GM23248 (cell line): ENCODE measurements at regions not wholly inside any gene's neighbourhood (a gene's known extent, or its start where the extent isn't known, plus 50 kb on each side); places are given as distances from the start of the nearest gene placed in this dataset.
"Not testable (repeated sequence)": the region's sequence is repeated elsewhere in the genome, so short reads cannot be mapped to it uniquely, and the experiment has no call there.

Experiments
- DNase-seq: peaks from one replicate; pipeline ENCODE4 v3.0.0-alpha.2; 2015
- H2AFZ ChIP-seq: fragments of 200-600 bp; sonication (generic); 2 replicates; pipeline ENCODE4 v1.6.1; 2016; ENCODE audit warnings: antibody characterized with exemption
- H3F3A ChIP-seq: fragments of 200-600 bp; sonication (generic); 2 replicates; pipeline ENCODE4 v1.6.1; 2016; ENCODE audit warnings: mild to moderate bottlenecking, antibody characterized with exemption, mixed run types; ENCODE audit not compliant: insufficient read depth
- H3K27ac ChIP-seq: fragments of 200-600 bp; sonication (generic); 2 replicates; pipeline ENCODE4 v1.5.1; 2016; ENCODE audit warnings: mild to moderate bottlenecking
- H3K27me3 ChIP-seq: fragments of 200-600 bp; sonication (generic); replicated peaks from 2 replicates; pipeline ENCODE4 v1.6.1; 2016; ENCODE audit warnings: mild to moderate bottlenecking; ENCODE audit not compliant: insufficient read depth
- H3K36me3 ChIP-seq: fragments of 200-600 bp; sonication (generic); 2 replicates; pipeline ENCODE4 v1.6.1; 2016; ENCODE audit warnings: low read depth, mild to moderate bottlenecking
- H3K4me1 ChIP-seq: fragments of 200-600 bp; sonication (generic); 2 replicates; pipeline ENCODE4 v1.6.1; 2016; ENCODE audit warnings: mild to moderate bottlenecking; ENCODE audit not compliant: insufficient read depth
- H3K4me2 ChIP-seq: fragments of 200-600 bp; sonication (generic); one replicate; pipeline ENCODE4 v1.6.1; 2016; ENCODE audit warnings: mild to moderate bottlenecking; ENCODE audit not compliant: unreplicated experiment
- H3K4me3 ChIP-seq: fragments of 200-600 bp; sonication (generic); 2 replicates; pipeline ENCODE4 v1.5.1; 2016; ENCODE audit warnings: mild to moderate bottlenecking
- H3K79me2 ChIP-seq: fragments of 200-600 bp; sonication (generic); 2 replicates; pipeline ENCODE4 v1.6.1; 2016; ENCODE audit warnings: mild to moderate bottlenecking; ENCODE audit not compliant: insufficient read depth
- H3K9ac ChIP-seq: fragments of 200-600 bp; sonication (generic); 2 replicates; pipeline ENCODE4 v1.6.1; 2016; ENCODE audit warnings: mild to moderate bottlenecking
- H3K9me2 ChIP-seq: fragments of 200-600 bp; sonication (generic); 2 replicates; pipeline ENCODE4 v1.6.1; 2016; ENCODE audit warnings: mixed run types, mild to moderate bottlenecking, moderate library complexity; ENCODE audit not compliant: insufficient read depth
- H3K9me3 ChIP-seq: fragments of 200-600 bp; sonication (generic); one replicate; pipeline ENCODE4 v1.6.1; 2017; ENCODE audit warnings: low read depth
- H4K20me1 ChIP-seq: fragments of 200-600 bp; sonication (generic); 2 replicates; pipeline ENCODE4 v1.6.0; 2016; ENCODE audit not compliant: insufficient read depth
- EZH2 ChIP-seq: fragments of 200-600 bp; sonication (generic); IDR thresholded peaks from 2 replicates; pipeline ENCODE4 v1.6.1; 2018; ENCODE audit warnings: antibody characterized with exemption, mild to moderate bottlenecking; ENCODE audit not compliant: insufficient read depth, poor library complexity, severe bottlenecking
- EZH2phosphoT487 ChIP-seq: fragments of 200-600 bp; sonication (generic); IDR thresholded peaks from 2 replicates; pipeline ENCODE4 v1.6.1; 2018; ENCODE audit warnings: antibody characterized with exemption, moderate library complexity, mild to moderate bottlenecking, low read depth; ENCODE audit not compliant: insufficient read depth
- WGBS, 2 experiments: methylation state at CpG; one replicate each; pipeline ENCODE4 v1.1.6; 2015 to 2017; ENCODE audit warnings: low lambda C conversion rate in 2 of 2, low coverage in 1 of 2; ENCODE audit errors: missing lambda C conversion rate in 2 of 2; 5-methylcytosine and 5-hydroxymethylcytosine counted together
- in situ Hi-C: fragments of 300-500 bp; cut with MboI; formaldehyde crosslinking; loops from 2 replicates; pipeline ENCODE4 v1.15.0; 2020

- no peaks in the 10 kb centered on the region for H3F3A ChIP-seq
- H3K36me3 ChIP-seq = no peaks in the 10 kb centered on the region
- no peak overlapping the region for H3K27ac ChIP-seq
- no peaks in the 10 kb centered on the region for H3K27me3 ChIP-seq
- no peak overlapping the region for H3K4me2 ChIP-seq
- TF ChIP-seq EZH2phosphoT487 (no peak), EZH2 (no peak)
- no peaks in the 10 kb centered on the region; the same call in 1 of the 2 replicates for H3K9me2 ChIP-seq
- H3K9ac ChIP-seq = no peak overlapping the region
- no peak overlapping the region for H2AFZ ChIP-seq
- H4K20me1 ChIP-seq = no peaks in the 10 kb centered on the region
- H3K9me3 ChIP-seq = no peaks in the 10 kb centered on the region
- H3K4me1 ChIP-seq = no peaks in the 10 kb centered on the region
- 21 to 24% methylated on average over 6 of the region's 6 CpGs for WGBS, 2 experiments
- H3K79me2 ChIP-seq = no peaks in the 10 kb centered on the region
- no peak overlapping the region for H3K4me3 ChIP-seq
- in situ Hi-C loops = no loop called here
- no peak for DNase-seq
Measured at GRCh38 chr13:63446329-63446728, 2030.7 kb upstream of the PCDH20 start.

- H3K4me1 ChIP-seq, H3K9ac ChIP-seq, H3K9me2 ChIP-seq, H3K4me2 ChIP-seq, H2AFZ ChIP-seq, in situ Hi-C loops, H4K20me1 ChIP-seq, H3K36me3 ChIP-seq, H3K4me3 ChIP-seq, H3F3A ChIP-seq, DNase-seq, H3K9me3 ChIP-seq, H3K79me2 ChIP-seq, H3K27ac ChIP-seq, H3K27me3 ChIP-seq: not testable (repeated sequence)
- 31 to 44% methylated on average over 3 of the region's 3 CpGs for WGBS, 2 experiments
Measured at GRCh38 chr13:63444225-63444624, 2028.6 kb upstream of the PCDH20 start.

- Histone ChIP-seq H3K27me3 (no peaks in the 10 kb centered on the region), H3K9me3 (no peaks in the 10 kb centered on the region), H3F3A (no peaks in the 10 kb centered on the region), H3K4me2 (no peak overlapping the region), H2AFZ (no peak overlapping the region), H3K4me3 (no peak overlapping the region), H4K20me1 (no peaks in the 10 kb centered on the region), H3K36me3 (no peaks in the 10 kb centered on the region), H3K9me2 (no peaks in the 10 kb centered on the region), H3K4me1 (no peaks in the 10 kb centered on the region), H3K27ac (no peak overlapping the region), H3K79me2 (no peaks in the 10 kb centered on the region), H3K9ac (no peak overlapping the region)
- TF ChIP-seq EZH2phosphoT487 (no peak), EZH2 (no peak)
- no peak for DNase-seq
- 16 to 20% methylated on average over 4 of the region's 4 CpGs for WGBS, 2 experiments
- in situ Hi-C loops = no loop called here
Measured at GRCh38 chr13:63438951-63439350, 2023.3 kb upstream of the PCDH20 start.

GRCh38 chr13:63436325-63436668 is 2020.6 kb upstream of the PCDH20 start:
- Histone ChIP-seq H3K79me2 (no peaks in the 10 kb centered on the region), H3K9me2 (no peaks in the 10 kb centered on the region), H4K20me1 (no peaks in the 10 kb centered on the region), H3K27ac (no peak overlapping the region), H3K4me1 (no peaks in the 10 kb centered on the region), H3K4me3 (no peak overlapping the region), H3K36me3 (no peaks in the 10 kb centered on the region), H3K27me3 (no peaks in the 10 kb centered on the region), H3F3A (no peaks in the 10 kb centered on the region), H3K9me3 (no peaks in the 10 kb centered on the region), H2AFZ (no peak overlapping the region), H3K9ac (no peak overlapping the region), H3K4me2 (no peak overlapping the region)
- whole genome bisulfite sequencing, 2 experiments = 28 to 29% methylated on average over 2 of the region's 2 CpGs
- no peak for DNase-seq
- no peak for TF ChIP-seq EZH2
- no peak for TF ChIP-seq EZH2phosphoT487
- in situ Hi-C loops = no loop called here

GRCh38 chr13:63435667-63436324 is 2020.1 kb upstream of the PCDH20 start:
- H3K4me1 ChIP-seq = no peaks in the 10 kb centered on the region
- no peaks in the 10 kb centered on the region for H3K9me3 ChIP-seq
- no peaks in the 10 kb centered on the region for H4K20me1 ChIP-seq
- H3K27ac ChIP-seq = no peak overlapping the region
- H3K27me3 ChIP-seq = no peaks in the 10 kb centered on the region
- peak; percentile 51 for DNase-seq
- no peak overlapping the region for H3K4me2 ChIP-seq
- in situ Hi-C loops = no loop called here
- no peaks in the 10 kb centered on the region for H3K9me2 ChIP-seq
- H2AFZ ChIP-seq = no peak overlapping the region
- no peak for TF ChIP-seq EZH2phosphoT487
- TF ChIP-seq EZH2 = no peak
- no peaks in the 10 kb centered on the region for H3K79me2 ChIP-seq
- H3F3A ChIP-seq = no peaks in the 10 kb centered on the region
- H3K36me3 ChIP-seq = no peaks in the 10 kb centered on the region
- no peak overlapping the region for H3K4me3 ChIP-seq
- 0% methylated on average over 2 of the region's 2 CpGs for WGBS, 2 experiments
- H3K9ac ChIP-seq = no peak overlapping the region
